Stimulated activated CD4-positive, alpha-beta T cell treated with anti-CD3 and anti-CD28 coated beads, Interleukin-1b, Interleukin-23, amount 100 ng/mL, for 1 hour (primary cell): ENCODE measurements at regions not wholly inside any gene's neighbourhood (a gene's known extent, or its start where the extent isn't known, plus 50 kb on each side); places are given as distances from the start of the nearest gene placed in this dataset.

Experiments
- DNase-seq, 2 donors: peaks; one replicate each; pipeline ENCODE4 v3.0.0-alpha.2; 2020; ENCODE audit warnings: low read depth in 2 of 2

- no peak for DNase-seq
Observed at GRCh38 chr2:71776227-71776626, 322.9 kb downstream of the DYSF start.

GRCh38 chr2:71773218-71773617 lies 319.9 kb downstream of the DYSF start:
- DNase-seq: no peak

- no peak for DNase-seq
Observed at GRCh38 chr2:71772510-71773172, 319.3 kb downstream of the DYSF start.

DNA sequence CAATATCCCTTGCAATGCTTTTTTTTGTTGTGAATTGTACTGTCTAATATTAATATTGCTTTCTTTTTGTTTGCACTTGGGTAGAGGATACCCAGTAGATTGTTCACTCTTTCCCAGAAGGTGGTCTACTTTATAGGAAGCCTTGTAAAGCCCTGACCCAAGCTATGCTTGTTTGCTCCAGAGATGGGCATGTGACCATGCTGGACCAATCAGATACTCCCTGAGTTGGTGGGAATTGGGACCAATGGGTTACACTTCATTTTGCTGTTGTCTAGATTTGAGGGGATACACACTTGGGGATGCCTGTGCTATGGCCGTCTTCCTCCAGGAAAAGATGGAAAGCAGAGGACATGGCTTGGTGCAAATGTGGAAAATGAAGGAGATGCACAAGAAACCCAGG lies 314.3 kb downstream of the DYSF start:
- no peak for DNase-seq

- no peak for DNase-seq
Observed at GRCh38 chr2:71759060-71759459, 305.7 kb downstream of the DYSF start.

- no peak for DNase-seq
Observed at GRCh38 chr2:71757351-71757750, 304.0 kb downstream of the DYSF start.

GRCh38 chr2:71756280-71756906 lies 303.0 kb downstream of the DYSF start:
- no peak for DNase-seq

- no peak for DNase-seq
Observed at GRCh38 chr2:71751590-71751989, 298.2 kb downstream of the DYSF start.

GRCh38 chr2:71749671-71750101 lies 296.3 kb downstream of the DYSF start:
- no peak for DNase-seq

GRCh38 chr2:71748227-71748626 lies 294.9 kb downstream of the DYSF start:
- no peak for DNase-seq

GRCh38 chr2:71747559-71747958 lies 294.2 kb downstream of the DYSF start:
- DNase-seq: no peak

DNA sequence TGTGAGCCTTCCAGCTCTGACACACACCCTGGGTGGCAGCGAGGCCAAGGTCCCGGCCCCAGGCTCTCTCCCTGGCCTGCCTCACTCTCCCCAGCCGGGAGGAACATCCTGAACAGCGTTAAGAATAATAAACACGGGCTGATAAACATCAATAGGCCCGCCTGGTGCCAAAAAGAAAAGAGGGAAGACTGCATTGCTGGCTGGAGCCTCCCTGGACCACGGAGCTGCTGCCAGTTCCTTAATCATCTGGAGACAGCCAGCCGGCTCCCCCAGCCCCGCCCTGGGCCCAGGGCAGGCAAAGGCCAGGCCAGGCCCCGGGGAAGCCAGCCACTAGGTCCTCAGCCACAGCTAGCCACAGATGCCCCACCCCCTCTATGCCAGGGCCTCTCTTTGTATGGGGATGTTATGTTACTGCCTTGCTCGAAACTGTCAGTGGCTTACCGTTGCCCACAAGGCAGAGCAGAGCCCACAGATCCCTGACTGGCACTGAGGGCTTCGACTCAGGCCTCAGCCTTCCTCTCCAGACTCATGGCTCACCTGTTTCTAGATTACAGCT lies 293.7 kb downstream of the DYSF start:
- no peak for DNase-seq

DNA sequence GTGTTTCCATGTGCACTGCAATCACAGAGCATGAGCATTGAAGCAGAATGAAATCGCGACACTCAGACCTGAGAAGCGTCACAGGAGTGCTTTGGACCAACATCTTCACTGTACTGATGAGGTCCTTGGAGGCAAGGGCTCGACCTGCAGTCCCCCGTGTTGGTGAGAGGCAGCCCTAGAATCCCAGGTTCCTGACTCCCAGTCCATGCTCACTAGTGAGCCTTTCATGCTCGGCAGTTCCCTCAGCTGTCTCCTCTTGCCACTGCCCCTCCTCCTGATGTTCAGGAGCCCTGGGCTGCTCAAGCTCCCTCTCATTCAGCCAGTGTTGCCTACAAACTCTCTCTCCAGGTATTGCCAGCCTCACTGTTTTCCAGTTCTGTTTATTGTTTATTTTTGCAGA lies 291.4 kb downstream of the DYSF start:
- no peak for DNase-seq

DNA sequence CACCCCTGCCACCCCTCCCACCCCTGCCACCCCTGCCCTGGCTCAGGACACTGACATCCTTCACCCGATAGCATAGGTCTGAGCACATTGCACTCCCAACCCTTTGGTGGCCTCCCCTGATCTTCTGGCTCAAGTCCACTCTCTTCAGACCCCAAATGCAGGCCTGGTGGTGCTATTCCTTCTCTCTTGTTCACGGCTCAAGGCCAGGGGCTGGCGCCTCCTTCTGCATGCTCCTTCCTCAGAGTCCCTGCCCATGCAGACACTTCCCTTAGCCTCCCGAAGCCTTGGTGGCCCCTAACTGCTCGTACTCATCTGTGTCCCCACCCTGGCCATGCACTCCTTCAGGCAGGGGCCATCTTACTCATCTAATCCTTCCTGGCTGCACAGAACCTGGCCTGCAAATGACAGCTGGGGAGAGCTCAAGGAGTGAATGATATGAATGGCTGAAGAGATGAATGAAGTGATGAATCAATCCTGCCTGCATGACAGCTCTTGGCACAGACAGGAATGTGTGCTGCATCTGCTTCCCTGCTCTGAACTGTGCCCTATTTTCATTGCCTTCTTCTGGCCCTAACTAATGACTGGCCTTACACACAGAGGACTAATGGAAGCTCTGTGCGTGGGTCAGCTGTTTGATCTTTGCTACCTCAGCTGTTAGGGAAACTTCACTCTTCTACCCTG lies 290.8 kb downstream of the DYSF start:
- DNase-seq: no peak

DNA sequence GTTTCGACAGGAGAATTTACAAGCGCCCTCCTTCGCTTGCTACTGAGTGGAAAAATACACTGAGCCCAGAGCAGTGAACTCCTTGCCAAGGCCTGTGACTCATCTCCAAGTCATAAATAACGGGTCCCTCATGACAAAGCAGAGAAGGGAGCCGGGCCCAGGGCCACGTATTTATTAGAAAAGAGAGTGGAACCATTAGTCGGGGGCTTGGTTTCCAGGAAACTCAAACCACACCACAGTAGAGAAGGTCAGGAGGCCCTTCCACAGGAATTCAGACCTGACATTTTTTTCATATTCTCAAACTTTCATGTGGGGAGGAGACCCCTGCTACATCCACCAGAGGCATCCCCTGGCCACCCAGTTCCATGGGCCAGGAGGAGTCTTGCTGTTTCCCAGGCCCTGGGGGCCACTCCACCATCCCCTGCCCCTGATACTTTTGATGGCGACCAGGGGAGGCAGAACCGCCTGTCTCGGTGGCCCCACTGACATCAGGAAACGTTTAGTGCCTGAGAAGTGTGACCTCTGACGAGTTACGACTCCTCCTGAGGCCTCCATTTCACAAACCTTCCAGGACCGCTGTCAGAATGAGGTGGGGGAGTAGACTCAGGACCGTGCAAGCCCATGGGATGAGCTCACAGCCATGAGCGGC lies 289.7 kb downstream of the DYSF start:
- DNase-seq: no peak

DNA sequence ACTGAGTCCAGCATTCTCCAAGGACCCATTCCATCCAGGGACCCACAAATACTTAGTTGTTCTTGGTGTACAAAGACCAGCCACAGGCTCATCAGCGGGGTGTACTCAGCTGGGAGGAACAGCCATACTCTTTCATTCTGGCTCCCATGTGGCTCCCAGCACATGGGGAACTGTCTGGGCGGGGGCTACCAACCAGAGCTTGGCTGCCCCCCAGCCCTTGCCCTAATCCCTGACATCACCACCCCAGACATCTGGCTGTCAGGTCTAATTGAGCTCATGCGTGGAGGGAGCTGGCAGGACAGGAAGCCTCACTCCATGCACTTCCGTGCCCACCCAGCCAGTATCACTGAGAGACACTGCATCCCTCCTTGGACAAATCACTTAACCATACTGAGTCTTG lies 283.6 kb downstream of the DYSF start:
- no peak for DNase-seq

- no peak for DNase-seq
Observed at GRCh38 chr2:71736091-71736861, 282.9 kb downstream of the DYSF start.
